HL-60 (cell line): ENCODE measurements at regions not wholly inside any gene's neighbourhood (a gene's known extent, or its start where the extent isn't known, plus 50 kb on each side); places are given as distances from the start of the nearest gene placed in this dataset.

Experiments
- CTCF ChIP-seq: IDR thresholded peaks from one replicate; pipeline ENCODE4 v1.5.1; 2011; ENCODE audit warnings: low read length, control low read depth, inconsistent platforms; ENCODE audit not compliant: insufficient read depth
- GABPA ChIP-seq: IDR thresholded peaks from 2 replicates; pipeline ENCODE4 v1.6.1; 2012; ENCODE audit warnings: low read depth
- POLR2AphosphoS5 ChIP-seq: IDR thresholded peaks from 2 replicates; pipeline ENCODE4 v1.6.1; 2012; ENCODE audit warnings: low read depth
- REST ChIP-seq: IDR thresholded peaks from 2 replicates; pipeline ENCODE4 v1.6.1; 2012; ENCODE audit warnings: low read depth; ENCODE audit not compliant: insufficient replicate concordance

- TF ChIP-seq CTCF (no peak), GABPA (no peak), POLR2AphosphoS5 (no peak), REST (no peak)
Measured at GRCh38 chr4:153119626-153120025, 84.6 kb upstream of the TRIM2 start.
